ENCODE measurements at regions not wholly inside any gene's neighbourhood (a gene's known extent, or its start where the extent isn't known, plus 50 kb on each side); places are given as distances from the start of the nearest gene placed in this dataset.

DNA sequence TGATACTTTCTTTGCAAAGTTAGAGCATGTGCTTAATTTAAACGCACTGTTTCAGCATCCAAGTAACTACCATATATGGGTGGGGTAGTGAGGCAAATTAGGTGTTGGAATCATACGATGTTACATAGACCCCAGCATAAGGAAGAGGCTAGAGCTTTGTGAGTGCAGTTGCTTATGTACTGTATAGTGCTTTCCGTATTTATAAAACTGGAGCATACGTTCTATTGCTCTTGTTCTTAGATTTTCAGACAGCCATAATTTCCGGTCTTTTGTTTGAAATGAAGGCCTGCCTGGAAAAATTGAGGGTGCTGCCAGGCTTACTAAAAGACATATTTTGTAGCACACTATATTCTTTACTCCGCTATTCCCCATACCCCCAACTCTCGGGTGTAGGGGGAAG lies 335.7 kb downstream of the FOXG1 start:
- in situ Hi-C loops (cut with MboI; ENCODE audit: low sequenced_read_pairs) (no loop called here), intact Hi-C loops (cut with micrococcal nuclease) (no loop called here), dilution Hi-C loops (cut with HindIII; ENCODE audit: low sequenced_read_pairs, unreplicated experiment) (no loop called here)
- Histone ChIP-seq H3K9ac (ENCODE audit: low read depth, low read length) (no peak overlapping the region), H4K5ac (ENCODE audit: low read depth, low read length) (no peak overlapping the region), H2BK120ac (ENCODE audit: low read depth, low read length) (no peak overlapping the region), H3K23ac (ENCODE audit: low read depth, low read length) (no peak overlapping the region), H3K4me1 (ENCODE audit: control insufficient read depth, insufficient read depth, low read length) (no peaks in the 10 kb centered on the region), H2AK5ac (ENCODE audit: low read depth, low read length) (no peak overlapping the region), H3K14ac (replicated peaks; ENCODE audit: low read depth, low read length) (no peak overlapping the region), H2BK15ac (ENCODE audit: low read depth, low read length) (no peak overlapping the region), H2BK20ac (ENCODE audit: low read depth, low read length) (no peak overlapping the region), H3K4me2 (ENCODE audit: low read depth, low read length) (no peak overlapping the region), H4K8ac (ENCODE audit: low read depth in 2 of 2, low read length in 2 of 2) (no peak overlapping the region), H3K36me3 (ENCODE audit: control insufficient read depth, insufficient read depth, low read length) (no peaks in the 10 kb centered on the region), H4K20me1 (ENCODE audit: insufficient read depth, low read length) (no peaks in the 10 kb centered on the region), H3K18ac (ENCODE audit: low read depth, low read length) (no peak overlapping the region), H2AK9ac (replicated peaks; ENCODE audit: low read depth, low read length, poor library complexity) (no peak overlapping the region), H4K91ac (ENCODE audit: insufficient read depth, low read depth, low read length) (no peak overlapping the region), H3K9me1 (ENCODE audit: insufficient read depth, low read length) (no peaks in the 10 kb centered on the region), H2AFZ (replicated peaks; ENCODE audit: low read length, poor library complexity) (no peak overlapping the region), H3K9me3 (ENCODE audit: control insufficient read depth, insufficient read depth, low read length) (no peaks in the 10 kb centered on the region), H3K27me3 (ENCODE audit: control insufficient read depth, insufficient read depth, low read length) (no peaks in the 10 kb centered on the region; the same call in 1 of the 2 replicates), H3K4ac (ENCODE audit: low read depth, low read length) (no peak overlapping the region), H3K27ac (ENCODE audit: insufficient read depth, low read length) (no peak overlapping the region), H2BK5ac (ENCODE audit: low read depth, low read length, poor library complexity, severe bottlenecking) (no peak overlapping the region), H3K4me3 (ENCODE audit: insufficient read depth, low read depth, low read length) (no peak overlapping the region), H3K56ac (ENCODE audit: extremely low read depth, insufficient read depth, low read length) (no peak overlapping the region), H3K79me1 (ENCODE audit: low read depth in 1 of 2, low read length in 2 of 2) (no peaks in the 10 kb centered on the region)
- no peak for TF ChIP-seq ELK1 (IDR thresholded peaks at IDR 0.05; ENCODE audit: borderline replicate concordance, low read depth, low read length)
- no peak for TF ChIP-seq MAFK (IDR thresholded peaks at IDR 0.05; ENCODE audit: low read depth, low read length)
- TF ChIP-seq, protein P1, sequence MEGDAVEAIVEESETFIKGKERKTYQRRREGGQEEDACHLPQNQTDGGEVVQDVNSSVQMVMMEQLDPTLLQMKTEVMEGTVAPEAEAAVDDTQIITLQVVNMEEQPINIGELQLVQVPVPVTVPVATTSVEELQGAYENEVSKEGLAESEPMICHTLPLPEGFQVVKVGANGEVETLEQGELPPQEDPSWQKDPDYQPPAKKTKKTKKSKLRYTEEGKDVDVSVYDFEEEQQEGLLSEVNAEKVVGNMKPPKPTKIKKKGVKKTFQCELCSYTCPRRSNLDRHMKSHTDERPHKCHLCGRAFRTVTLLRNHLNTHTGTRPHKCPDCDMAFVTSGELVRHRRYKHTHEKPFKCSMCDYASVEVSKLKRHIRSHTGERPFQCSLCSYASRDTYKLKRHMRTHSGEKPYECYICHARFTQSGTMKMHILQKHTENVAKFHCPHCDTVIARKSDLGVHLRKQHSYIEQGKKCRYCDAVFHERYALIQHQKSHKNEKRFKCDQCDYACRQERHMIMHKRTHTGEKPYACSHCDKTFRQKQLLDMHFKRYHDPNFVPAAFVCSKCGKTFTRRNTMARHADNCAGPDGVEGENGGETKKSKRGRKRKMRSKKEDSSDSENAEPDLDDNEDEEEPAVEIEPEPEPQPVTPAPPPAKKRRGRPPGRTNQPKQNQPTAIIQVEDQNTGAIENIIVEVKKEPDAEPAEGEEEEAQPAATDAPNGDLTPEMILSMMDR (conservative IDR thresholded peaks at IDR 0.05; ENCODE audit: low read depth, low read length), result no peak
- TF ChIP-seq CEBPB (IDR thresholded peaks at IDR 0.05; ENCODE audit: low read depth, low read length), result no peak
- TF ChIP-seq, protein P2, sequence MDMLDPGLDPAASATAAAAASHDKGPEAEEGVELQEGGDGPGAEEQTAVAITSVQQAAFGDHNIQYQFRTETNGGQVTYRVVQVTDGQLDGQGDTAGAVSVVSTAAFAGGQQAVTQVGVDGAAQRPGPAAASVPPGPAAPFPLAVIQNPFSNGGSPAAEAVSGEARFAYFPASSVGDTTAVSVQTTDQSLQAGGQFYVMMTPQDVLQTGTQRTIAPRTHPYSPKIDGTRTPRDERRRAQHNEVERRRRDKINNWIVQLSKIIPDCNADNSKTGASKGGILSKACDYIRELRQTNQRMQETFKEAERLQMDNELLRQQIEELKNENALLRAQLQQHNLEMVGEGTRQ (IDR thresholded peaks at IDR 0.05; ENCODE audit: low read depth, low read length), result no peak
- no peak for TF ChIP-seq MXI1 (IDR thresholded peaks at IDR 0.05; ENCODE audit: borderline replicate concordance, low read depth, low read length)
- no peak for TF ChIP-seq RAD21 (IDR thresholded peaks at IDR 0.05; ENCODE audit: low read length)
- TF ChIP-seq RCOR1 (IDR thresholded peaks at IDR 0.05; ENCODE audit: insufficient replicate concordance, low read length), result no peak
- no peak for TF ChIP-seq BHLHE40 (IDR thresholded peaks at IDR 0.05; ENCODE audit: low read depth, low read length)
- no peak for TF ChIP-seq CHD1 (IDR thresholded peaks at IDR 0.05; ENCODE audit: low read depth, low read length)
- no peak for TF ChIP-seq MAZ (IDR thresholded peaks at IDR 0.05; ENCODE audit: borderline replicate concordance, low read depth, low read length)
- TF ChIP-seq SMC3 (IDR thresholded peaks at IDR 0.05; ENCODE audit: low read depth, low read length), result no peak
- no peak for TF ChIP-seq FOS (IDR thresholded peaks at IDR 0.05; ENCODE audit: low read depth, low read length)
- CTCF ChIA-PET, result no interaction called here
- BruUV-seq (replicated peaks), result no TSS peak
- 92% methylated on average over 2 of the region's 7 CpGs; no CpG with 5 or more reads in 1 of the 2 experiments for WGBS, 2 experiments (ENCODE audit: extremely low coverage in 2 of 2, insufficient read length in 1 of 2)
- POLR2A ChIA-PET (ENCODE audit: unreplicated experiment), result no interaction called here
- ATAC-seq (ENCODE audit: low read depth) (no peak), DNase-seq (no peak)

Measured in IMR-90 (cell line).